ENCODE measurements at regions not wholly inside any gene's neighbourhood (a gene's known extent, or its start where the extent isn't known, plus 50 kb on each side); places are given as distances from the start of the nearest gene placed in this dataset.

DNA sequence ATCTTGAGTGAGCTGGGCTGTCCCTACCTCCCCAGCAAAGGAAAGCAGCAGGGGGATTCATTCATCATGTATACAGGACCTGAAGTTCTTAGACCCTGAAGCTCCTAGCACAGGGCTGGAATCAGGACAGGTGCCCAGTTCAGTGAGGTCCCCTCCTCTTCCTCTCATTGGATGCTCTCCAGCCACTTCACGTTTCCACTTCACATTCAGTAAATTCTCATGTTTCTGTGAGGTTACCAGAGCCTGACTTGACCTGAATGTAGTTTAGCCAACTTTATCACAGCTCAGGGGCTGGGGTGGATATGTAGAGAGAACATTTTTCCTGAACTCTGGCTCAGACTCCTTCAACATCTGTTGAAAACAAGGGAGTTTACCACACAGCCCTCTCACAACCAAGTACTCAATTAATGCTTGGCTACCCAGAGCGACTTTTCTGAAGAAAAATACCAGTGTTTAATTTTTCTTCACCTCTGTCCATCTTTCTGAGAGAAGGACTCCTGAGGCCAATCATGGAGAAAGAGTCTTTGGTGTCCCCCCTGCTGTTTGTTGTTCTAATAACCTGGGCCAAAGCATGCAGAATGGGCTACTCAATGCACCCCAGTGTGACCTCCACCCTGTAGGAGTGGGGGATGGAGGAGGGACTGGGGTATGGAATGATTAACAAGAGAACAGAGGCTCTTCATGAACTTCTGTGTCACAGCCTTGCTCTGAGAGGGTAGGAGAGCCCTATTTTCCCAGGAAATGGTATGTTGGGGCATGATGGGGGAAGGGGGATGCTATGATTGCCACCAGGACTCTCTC, 108.3 kb upstream of the FGGY start:
- TF ChIP-seq POLR2A (IDR thresholded peaks at IDR 0.05) (no peak), POLR2AphosphoS5 (IDR thresholded peaks at IDR 0.05) (no peak)
- TF ChIP-seq, protein P1, sequence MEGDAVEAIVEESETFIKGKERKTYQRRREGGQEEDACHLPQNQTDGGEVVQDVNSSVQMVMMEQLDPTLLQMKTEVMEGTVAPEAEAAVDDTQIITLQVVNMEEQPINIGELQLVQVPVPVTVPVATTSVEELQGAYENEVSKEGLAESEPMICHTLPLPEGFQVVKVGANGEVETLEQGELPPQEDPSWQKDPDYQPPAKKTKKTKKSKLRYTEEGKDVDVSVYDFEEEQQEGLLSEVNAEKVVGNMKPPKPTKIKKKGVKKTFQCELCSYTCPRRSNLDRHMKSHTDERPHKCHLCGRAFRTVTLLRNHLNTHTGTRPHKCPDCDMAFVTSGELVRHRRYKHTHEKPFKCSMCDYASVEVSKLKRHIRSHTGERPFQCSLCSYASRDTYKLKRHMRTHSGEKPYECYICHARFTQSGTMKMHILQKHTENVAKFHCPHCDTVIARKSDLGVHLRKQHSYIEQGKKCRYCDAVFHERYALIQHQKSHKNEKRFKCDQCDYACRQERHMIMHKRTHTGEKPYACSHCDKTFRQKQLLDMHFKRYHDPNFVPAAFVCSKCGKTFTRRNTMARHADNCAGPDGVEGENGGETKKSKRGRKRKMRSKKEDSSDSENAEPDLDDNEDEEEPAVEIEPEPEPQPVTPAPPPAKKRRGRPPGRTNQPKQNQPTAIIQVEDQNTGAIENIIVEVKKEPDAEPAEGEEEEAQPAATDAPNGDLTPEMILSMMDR (IDR thresholded peaks at IDR 0.05): no peak
